AG09309 (cell line): ENCODE measurements at regions not wholly inside any gene's neighbourhood (a gene's known extent, or its start where the extent isn't known, plus 50 kb on each side); places are given as distances from the start of the nearest gene placed in this dataset.

Experiments used
- DNase-seq: peaks from one replicate; pipeline ENCODE4 v3.0.0-alpha.2; 2010; ENCODE audit warnings: low read depth
- H3K4me3 ChIP-seq: 2 replicates; pipeline ENCODE4 v1.5.1; 2011; ENCODE audit warnings: mild to moderate bottlenecking, low read depth, low read length, moderate library complexity; ENCODE audit not compliant: control insufficient read depth
- TF ChIP-seq, protein P1 (sequence below): IDR thresholded peaks from 2 replicates; pipeline ENCODE4 v1.5.1; 2011; ENCODE audit warnings: mild to moderate bottlenecking, low read depth, low read length, inconsistent platforms; ENCODE audit not compliant: insufficient read depth, control insufficient read depth; ENCODE audit errors: missing control alignments

GRCh38 chr7:52021343-52021742 lies 704.7 kb upstream of the COBL start:
- DNase-seq, result no peak
- TF ChIP-seq, protein P1, sequence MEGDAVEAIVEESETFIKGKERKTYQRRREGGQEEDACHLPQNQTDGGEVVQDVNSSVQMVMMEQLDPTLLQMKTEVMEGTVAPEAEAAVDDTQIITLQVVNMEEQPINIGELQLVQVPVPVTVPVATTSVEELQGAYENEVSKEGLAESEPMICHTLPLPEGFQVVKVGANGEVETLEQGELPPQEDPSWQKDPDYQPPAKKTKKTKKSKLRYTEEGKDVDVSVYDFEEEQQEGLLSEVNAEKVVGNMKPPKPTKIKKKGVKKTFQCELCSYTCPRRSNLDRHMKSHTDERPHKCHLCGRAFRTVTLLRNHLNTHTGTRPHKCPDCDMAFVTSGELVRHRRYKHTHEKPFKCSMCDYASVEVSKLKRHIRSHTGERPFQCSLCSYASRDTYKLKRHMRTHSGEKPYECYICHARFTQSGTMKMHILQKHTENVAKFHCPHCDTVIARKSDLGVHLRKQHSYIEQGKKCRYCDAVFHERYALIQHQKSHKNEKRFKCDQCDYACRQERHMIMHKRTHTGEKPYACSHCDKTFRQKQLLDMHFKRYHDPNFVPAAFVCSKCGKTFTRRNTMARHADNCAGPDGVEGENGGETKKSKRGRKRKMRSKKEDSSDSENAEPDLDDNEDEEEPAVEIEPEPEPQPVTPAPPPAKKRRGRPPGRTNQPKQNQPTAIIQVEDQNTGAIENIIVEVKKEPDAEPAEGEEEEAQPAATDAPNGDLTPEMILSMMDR, result no peak

GRCh38 chr7:52018680-52019054 lies 702.1 kb upstream of the COBL start:
- H3K4me3 ChIP-seq, result no peak overlapping the region
- no peak for DNase-seq
- TF ChIP-seq, protein P1, result peak; percentile 2

More at GRCh38 chr7:52021343-52021742, 704.7 kb upstream of the COBL start:
- H3K4me3 ChIP-seq, result no peak overlapping the region

DNA sequence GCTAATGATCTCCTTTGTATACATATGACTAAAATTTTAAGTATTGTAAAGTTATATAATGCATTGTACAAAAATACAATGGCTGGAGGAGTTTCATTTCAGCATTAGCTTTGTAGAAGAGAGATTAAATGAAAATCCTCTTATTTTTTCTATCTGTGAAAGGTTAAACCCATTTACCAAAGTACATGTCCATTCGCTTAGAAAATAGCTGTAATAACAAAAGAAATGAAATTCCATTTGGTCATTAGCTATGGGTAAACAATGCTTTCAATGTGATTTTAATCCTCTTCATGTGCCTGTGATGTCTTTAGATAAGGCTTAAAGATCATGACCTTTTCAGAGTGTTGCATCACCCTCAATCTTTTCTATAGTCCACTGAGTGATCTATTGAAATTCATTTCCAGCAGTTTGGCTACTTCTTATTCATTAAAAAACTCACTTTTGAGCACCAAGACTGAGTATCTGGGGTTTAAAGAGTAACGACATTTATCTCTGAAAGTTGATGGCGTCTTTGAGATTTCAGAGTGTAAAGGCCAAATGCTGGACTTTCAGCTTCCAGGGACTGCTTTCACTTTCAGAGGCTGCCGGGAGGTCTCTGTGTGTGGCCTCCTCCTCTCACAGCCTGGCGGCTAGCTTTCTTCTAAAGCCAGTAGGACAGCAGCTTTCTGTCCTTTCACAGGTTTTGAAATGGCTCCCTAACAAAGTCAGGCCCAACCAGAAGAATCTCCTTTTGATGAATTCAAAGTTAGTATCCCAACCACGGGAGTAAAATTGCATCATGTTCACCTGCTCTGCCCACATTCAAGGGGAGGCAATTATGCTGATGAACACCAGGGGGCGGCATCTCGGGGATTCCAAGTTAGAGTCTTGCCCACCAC lies 701.4 kb upstream of the COBL start:
- TF ChIP-seq, protein P1, result no peak
- DNase-seq, result no peak
- H3K4me3 ChIP-seq, result no peak overlapping the region

DNA sequence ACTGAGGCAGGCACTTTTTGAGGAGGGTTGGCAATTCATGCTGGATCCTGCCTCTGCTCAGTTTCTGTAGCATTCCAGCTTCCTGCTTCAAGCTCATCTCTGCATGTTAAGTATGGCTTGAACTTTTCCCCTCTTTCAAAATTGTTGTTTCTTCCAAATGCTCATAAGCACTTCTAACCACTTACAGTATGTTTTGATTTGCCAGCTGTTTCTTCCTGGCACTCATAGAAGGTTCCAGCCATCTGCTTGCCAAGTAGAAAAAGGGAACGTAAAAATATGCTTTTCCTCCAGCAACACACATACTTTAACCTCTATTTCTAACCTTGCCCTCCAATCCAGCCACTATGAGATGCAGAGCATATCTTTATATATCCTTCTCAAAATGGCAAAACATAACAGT lies 692.6 kb upstream of the COBL start:
- H3K4me3 ChIP-seq, result no peak overlapping the region
- TF ChIP-seq, protein P1, result no peak
- DNase-seq, result no peak

GRCh38 chr7:52006674-52007073 lies 690.1 kb upstream of the COBL start:
- DNase-seq, result no peak
- no peak overlapping the region for H3K4me3 ChIP-seq

DNA sequence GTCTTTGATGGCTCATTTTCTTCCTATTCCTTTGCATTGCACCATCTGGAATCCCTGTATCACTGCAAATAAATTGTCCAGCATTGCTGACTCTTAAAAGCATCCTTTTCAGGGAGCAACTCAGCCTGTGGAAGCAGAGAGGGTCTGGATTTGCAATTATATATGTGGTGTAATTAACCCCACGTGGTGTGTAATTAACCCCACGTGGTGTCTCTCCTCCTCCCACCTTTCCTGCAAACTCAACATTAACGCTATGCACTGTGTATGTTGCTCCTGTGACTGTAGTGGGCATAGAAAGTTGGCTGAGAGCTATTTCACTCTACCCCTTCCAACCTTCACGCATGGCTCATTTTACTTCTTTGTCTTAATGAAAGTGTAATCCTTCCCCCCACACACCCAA lies 689.0 kb upstream of the COBL start:
- DNase-seq, result no peak
- TF ChIP-seq, protein P1, result no peak
- no peak overlapping the region for H3K4me3 ChIP-seq

More at GRCh38 chr7:52006674-52007073, 690.1 kb upstream of the COBL start:
- TF ChIP-seq, protein P1, result no peak
